Hepatocyte (in vitro differentiated cells): ENCODE measurements at regions not wholly inside any gene's neighbourhood (a gene's known extent, or its start where the extent isn't known, plus 50 kb on each side); places are given as distances from the start of the nearest gene placed in this dataset.

Source experiments
- DNase-seq: peaks from one replicate; pipeline ENCODE4 v3.0.0-alpha.2; 2016; ENCODE audit warnings: low spot score
- H2AFZ ChIP-seq: fragments of 200-600 bp; sonication (generic); 2 replicates; pipeline ENCODE4 v1.6.0; 2016; ENCODE audit warnings: antibody characterized with exemption, mild to moderate bottlenecking
- H3K27ac ChIP-seq: fragments of 200-600 bp; sonication (generic); 2 replicates; pipeline ENCODE4 v1.5.1; 2016; ENCODE audit warnings: mild to moderate bottlenecking
- H3K27me3 ChIP-seq: fragments of 200-600 bp; sonication (generic); 2 replicates; pipeline ENCODE4 v1.6.1; 2016
- H3K36me3 ChIP-seq: fragments of 200-600 bp; sonication (generic); replicated peaks from 2 replicates; pipeline ENCODE4 v1.5.1; 2016; ENCODE audit warnings: low read depth; ENCODE audit not compliant: insufficient read depth
- H3K4me1 ChIP-seq: fragments of 200-600 bp; sonication (generic); 2 replicates; pipeline ENCODE4 v1.5.1; 2016; ENCODE audit warnings: mild to moderate bottlenecking, moderate library complexity; ENCODE audit not compliant: insufficient read depth
- H3K4me2 ChIP-seq: fragments of 200-600 bp; sonication (generic); 2 replicates; pipeline ENCODE4 v1.6.0; 2016
- H3K4me3 ChIP-seq: fragments of 200-600 bp; sonication (generic); 2 replicates; pipeline ENCODE4 v1.5.1; 2016; ENCODE audit warnings: mild to moderate bottlenecking
- H3K79me2 ChIP-seq: fragments of 200-600 bp; sonication (generic); 2 replicates; pipeline ENCODE4 v1.6.0; 2017; ENCODE audit warnings: mild to moderate bottlenecking
- H3K9me2 ChIP-seq: fragments of 200-600 bp; sonication (generic); replicated peaks from 2 replicates; pipeline ENCODE4 v1.6.0; 2017; ENCODE audit warnings: mild to moderate bottlenecking; ENCODE audit not compliant: insufficient read depth
- H3K9me3 ChIP-seq: fragments of 200-600 bp; sonication (generic); 2 replicates; pipeline ENCODE4 v1.5.1; 2016; ENCODE audit warnings: low read depth, mild to moderate bottlenecking
- H4K20me1 ChIP-seq: fragments of 200-600 bp; sonication (generic); 2 replicates; pipeline ENCODE4 v1.6.0; 2016; ENCODE audit warnings: mild to moderate bottlenecking; ENCODE audit not compliant: insufficient read depth, poor library complexity, severe bottlenecking
- CTCF ChIP-seq: fragments of 200-600 bp; sonication (generic); IDR thresholded peaks from 2 replicates; pipeline ENCODE4 v1.5.1; 2016; ENCODE audit warnings: antibody characterized with exemption, mild to moderate bottlenecking; ENCODE audit not compliant: poor library complexity
- EZH2 ChIP-seq: fragments of 200-600 bp; sonication (generic); IDR thresholded peaks from 2 replicates; pipeline ENCODE4 v1.6.1; 2016; ENCODE audit warnings: antibody characterized with exemption, mild to moderate bottlenecking, borderline replicate concordance
- EZH2phosphoT487 ChIP-seq: fragments of 200-600 bp; sonication (generic); IDR thresholded peaks from one replicate; pipeline ENCODE4 v1.6.1; 2018; ENCODE audit warnings: antibody characterized with exemption, mild to moderate bottlenecking, low read depth, moderate library complexity; ENCODE audit not compliant: unreplicated experiment, severe bottlenecking
- WGBS: methylation state at CpG from one replicate; pipeline ENCODE4 v1.1.6; 2016; ENCODE audit warnings: low lambda C conversion rate; ENCODE audit errors: missing lambda C conversion rate; 5-methylcytosine and 5-hydroxymethylcytosine counted together

- Histone ChIP-seq H3K27me3 (no peaks in the 10 kb centered on the region), H3K9me3 (no peaks in the 10 kb centered on the region), H3K4me1 (no peaks in the 10 kb centered on the region), H3K36me3 (no peaks in the 10 kb centered on the region), H2AFZ (no peak overlapping the region), H3K79me2 (no peaks in the 10 kb centered on the region), H3K4me2 (no peak overlapping the region), H4K20me1 (no peaks in the 10 kb centered on the region), H3K4me3 (no peak overlapping the region), H3K9me2 (no peaks in the 10 kb centered on the region), H3K27ac (no peak overlapping the region)
- WGBS: 78% methylated on average over 3 of the region's 3 CpGs
- TF ChIP-seq EZH2phosphoT487 (no peak), EZH2 (no peak), CTCF (no peak)
- DNase-seq: no peak
Measured at GRCh38 chr5:114981111-114981510, 188.6 kb downstream of the TRIM36 start.

- no peak overlapping the region for H2AFZ ChIP-seq
- H3K4me1 ChIP-seq: no peaks in the 10 kb centered on the region
- no peaks in the 10 kb centered on the region for H3K36me3 ChIP-seq
- no peak overlapping the region for H3K4me2 ChIP-seq
- no peaks in the 10 kb centered on the region for H4K20me1 ChIP-seq
- no peak overlapping the region for H3K4me3 ChIP-seq
- no peak overlapping the region for H3K27ac ChIP-seq
- TF ChIP-seq CTCF (no peak), EZH2 (no peak), EZH2phosphoT487 (no peak)
- WGBS: 96% methylated on average over 4 of the region's 4 CpGs
- no peaks in the 10 kb centered on the region for H3K9me3 ChIP-seq
- no peaks in the 10 kb centered on the region for H3K9me2 ChIP-seq
- DNase-seq: no peak
- no peaks in the 10 kb centered on the region for H3K27me3 ChIP-seq
- H3K79me2 ChIP-seq: no peaks in the 10 kb centered on the region
Measured at GRCh38 chr5:114977979-114978573, 191.6 kb downstream of the TRIM36 start.

- no peak overlapping the region for H2AFZ ChIP-seq
- H3K4me2 ChIP-seq: no peak overlapping the region
- no peaks in the 10 kb centered on the region for H3K79me2 ChIP-seq
- no peaks in the 10 kb centered on the region for H4K20me1 ChIP-seq
- WGBS: 61% methylated on average over 1 of the region's 1 CpG
- H3K4me3 ChIP-seq: no peak overlapping the region
- no peak for DNase-seq
- no peaks in the 10 kb centered on the region for H3K4me1 ChIP-seq
- no peak overlapping the region for H3K27ac ChIP-seq
- H3K9me2 ChIP-seq: no peaks in the 10 kb centered on the region
- no peaks in the 10 kb centered on the region for H3K36me3 ChIP-seq
- no peak for TF ChIP-seq CTCF
- no peak for TF ChIP-seq EZH2
- no peaks in the 10 kb centered on the region for H3K9me3 ChIP-seq
- H3K27me3 ChIP-seq: no peaks in the 10 kb centered on the region
Measured at GRCh38 chr5:114969482-114969881, 200.2 kb downstream of the TRIM36 start.

GRCh38 chr5:114957384-114957783 lies 212.3 kb downstream of the TRIM36 start:
- Histone ChIP-seq H3K36me3 (no peaks in the 10 kb centered on the region), H3K9me2 (no peaks in the 10 kb centered on the region), H2AFZ (no peak overlapping the region), H3K4me2 (no peak overlapping the region), H3K4me3 (no peak overlapping the region), H3K27me3 (no peaks in the 10 kb centered on the region), H4K20me1 (no peaks in the 10 kb centered on the region), H3K27ac (no peak overlapping the region), H3K4me1 (no peaks in the 10 kb centered on the region), H3K79me2 (no peaks in the 10 kb centered on the region), H3K9me3 (no peaks in the 10 kb centered on the region)
- no peak for TF ChIP-seq EZH2phosphoT487
- TF ChIP-seq EZH2: no peak
- TF ChIP-seq CTCF: no peak
- 85% methylated on average over 7 of the region's 7 CpGs for WGBS
- no peak for DNase-seq
